T-helper 1 cell (primary cell): ENCODE measurements at regions not wholly inside any gene's neighbourhood (a gene's known extent, or its start where the extent isn't known, plus 50 kb on each side); places are given as distances from the start of the nearest gene placed in this dataset.
"Not testable (repeated sequence)": the region's sequence is repeated elsewhere in the genome, so short reads cannot be mapped to it uniquely, and the experiment has no call there.

Experiments used
- DNase-seq, 5 donors: peaks; one replicate each; pipeline ENCODE4 v3.0.0-alpha.2; 2012 to 2020

- not testable (repeated sequence) for DNase-seq
These were observed 218.5 kb upstream of the ATP6AP2 start for GRCh38 chrX:40362291-40362690.

GRCh38 chrX:40360557-40360956 lies 220.2 kb upstream of the ATP6AP2 start:
- DNase-seq, result no peak

- DNase-seq, result no peak
These were observed 221.2 kb upstream of the ATP6AP2 start for GRCh38 chrX:40359593-40359992.

- DNase-seq, result no peak
These were observed 221.8 kb upstream of the ATP6AP2 start for GRCh38 chrX:40358994-40359393.

GRCh38 chrX:40349251-40349650 lies 231.5 kb upstream of the ATP6AP2 start:
- DNase-seq, result no peak

- DNase-seq, result no peak
These were observed 234.4 kb upstream of the ATP6AP2 start for GRCh38 chrX:40346379-40346778.

- DNase-seq, result no peak
These were observed 237.5 kb upstream of the ATP6AP2 start for GRCh38 chrX:40343319-40343718.

GRCh38 chrX:40340116-40340515 lies 240.7 kb upstream of the ATP6AP2 start:
- DNase-seq, result no peak

GRCh38 chrX:40333344-40333743 lies 235.6 kb upstream of the BCOR start:
- DNase-seq, result no peak

- DNase-seq, result no peak
These were observed 234.0 kb upstream of the BCOR start for GRCh38 chrX:40331762-40332161.

GRCh38 chrX:40331353-40331752 lies 233.6 kb upstream of the BCOR start:
- DNase-seq, result no peak

GRCh38 chrX:40329616-40330015 lies 231.9 kb upstream of the BCOR start:
- no peak for DNase-seq

GRCh38 chrX:40327085-40327484 lies 229.3 kb upstream of the BCOR start:
- no peak for DNase-seq

- no peak for DNase-seq
These were observed 228.6 kb upstream of the BCOR start for GRCh38 chrX:40326186-40326965.

GRCh38 chrX:40325161-40325560 lies 227.4 kb upstream of the BCOR start:
- no peak for DNase-seq

GRCh38 chrX:40323977-40324376 lies 226.2 kb upstream of the BCOR start:
- DNase-seq, result no peak

- DNase-seq, result no peak
These were observed 223.1 kb upstream of the BCOR start for GRCh38 chrX:40320819-40321218.

GRCh38 chrX:40318801-40319200 lies 221.0 kb upstream of the BCOR start:
- no peak for DNase-seq

GRCh38 chrX:40318076-40318475 lies 220.3 kb upstream of the BCOR start:
- DNase-seq, result no peak

- no peak for DNase-seq
These were observed 218.7 kb upstream of the BCOR start for GRCh38 chrX:40316502-40316901.

- no peak for DNase-seq
These were observed 216.3 kb upstream of the BCOR start for GRCh38 chrX:40314070-40314469.

- no peak for DNase-seq
These were observed 215.5 kb upstream of the BCOR start for GRCh38 chrX:40313269-40313668.

GRCh38 chrX:40310447-40310846 lies 212.7 kb upstream of the BCOR start:
- DNase-seq, result no peak

GRCh38 chrX:40310016-40310415 lies 212.3 kb upstream of the BCOR start:
- no peak for DNase-seq

- no peak for DNase-seq
These were observed 210.1 kb upstream of the BCOR start for GRCh38 chrX:40307871-40308270.
